Medulla oblongata (tissue), 1 donor: ENCODE measurements at regions not wholly inside any gene's neighbourhood (a gene's known extent, or its start where the extent isn't known, plus 50 kb on each side); places are given as distances from the start of the nearest gene placed in this dataset.
A peak's percentile ranks its signal among the peaks of the same experiment; 100 is the strongest.

Experiments used
- DNase-seq: peaks from one replicate; pipeline ENCODE4 v3.0.0-alpha.2; 2015; ENCODE audit errors: extremely low spot score

GRCh38 chr11:104830508-104830907, 67.8 kb downstream of the CASP12 start:
- no peak for DNase-seq

GRCh38 chr11:104830080-104830479, 68.2 kb downstream of the CASP12 start:
- DNase-seq: no peak

GRCh38 chr11:104826772-104827171, 71.5 kb downstream of the CASP12 start:
- no peak for DNase-seq

GRCh38 chr11:104823657-104824056, 74.6 kb downstream of the CASP12 start:
- peak; percentile 21 for DNase-seq

GRCh38 chr11:104820431-104820830, 77.8 kb downstream of the CASP12 start:
- DNase-seq: no peak

GRCh38 chr11:104819603-104820002, 78.7 kb downstream of the CASP12 start:
- no peak for DNase-seq

GRCh38 chr11:104819107-104819506, 79.2 kb downstream of the CASP12 start:
- DNase-seq: no peak

GRCh38 chr11:104817973-104818372, 80.3 kb downstream of the CASP12 start:
- DNase-seq: no peak

GRCh38 chr11:104813532-104813931, 84.7 kb downstream of the CASP12 start:
- DNase-seq: no peak

- DNase-seq: peak; percentile 17
These were observed 86.0 kb downstream of the CASP12 start for GRCh38 chr11:104812103-104812788.

- DNase-seq: no peak
These were observed 94.5 kb downstream of the CASP12 start for GRCh38 chr11:104803776-104804175.

- no peak for DNase-seq
These were observed 99.0 kb downstream of the CASP12 start for GRCh38 chr11:104799251-104799650.

GRCh38 chr11:104798789-104799188, 99.5 kb downstream of the CASP12 start:
- DNase-seq: no peak

- DNase-seq: no peak
These were observed 102.0 kb downstream of the CASP12 start for GRCh38 chr11:104796301-104796700.

- no peak for DNase-seq
These were observed 102.6 kb downstream of the CASP12 start for GRCh38 chr11:104795501-104796213.

GRCh38 chr11:104792861-104793260, 105.4 kb downstream of the CASP12 start:
- DNase-seq: no peak

GRCh38 chr11:104791896-104792295, 106.4 kb downstream of the CASP12 start:
- DNase-seq: no peak

- no peak for DNase-seq
These were observed 113.4 kb downstream of the CASP12 start for GRCh38 chr11:104784684-104785460.

GRCh38 chr11:104783241-104783640, 115.0 kb downstream of the CASP12 start:
- no peak for DNase-seq

- DNase-seq: no peak
These were observed 115.9 kb downstream of the CASP12 start for GRCh38 chr11:104782377-104782754.

GRCh38 chr11:104781719-104782376, 116.4 kb downstream of the CASP12 start:
- no peak for DNase-seq

GRCh38 chr11:104781037-104781436, 117.2 kb downstream of the CASP12 start:
- DNase-seq: no peak
